ENCODE measurements at regions not wholly inside any gene's neighbourhood (a gene's known extent, or its start where the extent isn't known, plus 50 kb on each side); places are given as distances from the start of the nearest gene placed in this dataset.

DNA sequence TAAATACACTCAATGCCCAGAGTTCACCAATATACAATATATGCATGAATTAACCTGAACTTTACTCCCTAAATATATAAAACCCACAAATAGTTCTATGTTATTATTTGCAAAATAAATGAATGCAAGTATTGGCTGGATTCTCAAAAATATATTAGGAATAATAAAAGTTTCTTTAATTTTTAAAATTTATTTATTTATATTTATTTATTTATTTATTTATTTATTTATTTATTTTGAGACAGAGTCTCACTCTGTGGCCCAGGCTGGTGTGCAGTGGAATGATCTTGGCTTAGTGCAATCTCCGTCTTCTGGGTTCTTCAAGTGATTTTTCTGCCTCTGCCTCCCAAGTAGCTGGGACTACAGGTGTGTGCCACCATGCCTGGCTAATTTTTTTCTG is 88.7 kb upstream of the TMEFF2 start:
- TF ChIP-seq, protein P1, sequence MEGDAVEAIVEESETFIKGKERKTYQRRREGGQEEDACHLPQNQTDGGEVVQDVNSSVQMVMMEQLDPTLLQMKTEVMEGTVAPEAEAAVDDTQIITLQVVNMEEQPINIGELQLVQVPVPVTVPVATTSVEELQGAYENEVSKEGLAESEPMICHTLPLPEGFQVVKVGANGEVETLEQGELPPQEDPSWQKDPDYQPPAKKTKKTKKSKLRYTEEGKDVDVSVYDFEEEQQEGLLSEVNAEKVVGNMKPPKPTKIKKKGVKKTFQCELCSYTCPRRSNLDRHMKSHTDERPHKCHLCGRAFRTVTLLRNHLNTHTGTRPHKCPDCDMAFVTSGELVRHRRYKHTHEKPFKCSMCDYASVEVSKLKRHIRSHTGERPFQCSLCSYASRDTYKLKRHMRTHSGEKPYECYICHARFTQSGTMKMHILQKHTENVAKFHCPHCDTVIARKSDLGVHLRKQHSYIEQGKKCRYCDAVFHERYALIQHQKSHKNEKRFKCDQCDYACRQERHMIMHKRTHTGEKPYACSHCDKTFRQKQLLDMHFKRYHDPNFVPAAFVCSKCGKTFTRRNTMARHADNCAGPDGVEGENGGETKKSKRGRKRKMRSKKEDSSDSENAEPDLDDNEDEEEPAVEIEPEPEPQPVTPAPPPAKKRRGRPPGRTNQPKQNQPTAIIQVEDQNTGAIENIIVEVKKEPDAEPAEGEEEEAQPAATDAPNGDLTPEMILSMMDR (IDR thresholded peaks at IDR 0.05) = no peak
- TF ChIP-seq POLR2A (IDR thresholded peaks at IDR 0.05) = no peak

Data from lower leg skin (tissue), 3 donors.